AG09319 (cell line): ENCODE measurements at regions not wholly inside any gene's neighbourhood (a gene's known extent, or its start where the extent isn't known, plus 50 kb on each side); places are given as distances from the start of the nearest gene placed in this dataset.

ENCODE experiments used
- DNase-seq: peaks from one replicate; pipeline ENCODE4 v3.0.0-alpha.2; 2010; ENCODE audit warnings: low read depth; ENCODE audit errors: extremely low read depth
- TF ChIP-seq, protein P1 (sequence below): IDR thresholded peaks from 2 replicates; pipeline ENCODE4 v1.5.1; 2011; ENCODE audit warnings: low read depth, mild to moderate bottlenecking, inconsistent platforms, low read length, moderate library complexity

DNA sequence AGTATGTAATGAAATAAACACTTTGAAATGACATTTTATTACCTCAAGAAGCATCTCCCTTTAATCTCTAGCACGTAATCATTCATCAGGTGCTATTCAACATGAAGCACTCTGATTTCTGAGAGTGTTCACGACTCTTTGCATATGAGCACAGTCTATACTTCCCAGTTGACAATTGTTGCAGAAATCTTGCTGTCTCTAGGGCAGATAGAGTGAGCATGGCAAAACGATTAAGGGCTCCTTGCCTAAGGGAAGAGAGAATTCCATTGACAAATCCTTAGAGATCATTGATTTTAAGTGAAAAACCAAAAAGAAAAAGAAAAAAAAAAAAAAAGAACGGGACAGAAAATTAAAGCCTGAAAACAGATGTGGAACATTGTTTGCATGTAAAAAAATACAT is 107.6 kb downstream of the C12orf50 start:
- DNase-seq = no peak
- TF ChIP-seq, protein P1, sequence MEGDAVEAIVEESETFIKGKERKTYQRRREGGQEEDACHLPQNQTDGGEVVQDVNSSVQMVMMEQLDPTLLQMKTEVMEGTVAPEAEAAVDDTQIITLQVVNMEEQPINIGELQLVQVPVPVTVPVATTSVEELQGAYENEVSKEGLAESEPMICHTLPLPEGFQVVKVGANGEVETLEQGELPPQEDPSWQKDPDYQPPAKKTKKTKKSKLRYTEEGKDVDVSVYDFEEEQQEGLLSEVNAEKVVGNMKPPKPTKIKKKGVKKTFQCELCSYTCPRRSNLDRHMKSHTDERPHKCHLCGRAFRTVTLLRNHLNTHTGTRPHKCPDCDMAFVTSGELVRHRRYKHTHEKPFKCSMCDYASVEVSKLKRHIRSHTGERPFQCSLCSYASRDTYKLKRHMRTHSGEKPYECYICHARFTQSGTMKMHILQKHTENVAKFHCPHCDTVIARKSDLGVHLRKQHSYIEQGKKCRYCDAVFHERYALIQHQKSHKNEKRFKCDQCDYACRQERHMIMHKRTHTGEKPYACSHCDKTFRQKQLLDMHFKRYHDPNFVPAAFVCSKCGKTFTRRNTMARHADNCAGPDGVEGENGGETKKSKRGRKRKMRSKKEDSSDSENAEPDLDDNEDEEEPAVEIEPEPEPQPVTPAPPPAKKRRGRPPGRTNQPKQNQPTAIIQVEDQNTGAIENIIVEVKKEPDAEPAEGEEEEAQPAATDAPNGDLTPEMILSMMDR = no peak

DNA sequence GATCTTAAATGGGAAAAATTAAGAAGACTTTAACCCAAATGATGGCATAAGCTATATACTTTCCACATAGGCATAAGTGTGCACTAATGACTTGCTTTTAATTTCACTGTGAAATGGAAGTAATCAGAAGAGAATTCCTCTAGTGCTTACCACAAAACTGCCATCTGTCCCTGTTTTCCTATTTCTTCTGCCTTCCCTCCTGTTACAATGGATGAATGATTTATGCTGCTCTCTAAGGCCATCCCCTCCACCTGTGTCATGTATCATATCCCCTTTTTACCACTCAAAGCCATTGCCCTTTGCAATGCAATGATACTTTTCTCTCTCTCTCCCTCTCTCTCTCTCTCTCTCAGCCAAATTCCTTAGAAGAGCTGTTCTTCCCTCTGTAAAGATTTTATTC is 109.1 kb downstream of the C12orf50 start:
- TF ChIP-seq, protein P1 = no peak

DNA sequence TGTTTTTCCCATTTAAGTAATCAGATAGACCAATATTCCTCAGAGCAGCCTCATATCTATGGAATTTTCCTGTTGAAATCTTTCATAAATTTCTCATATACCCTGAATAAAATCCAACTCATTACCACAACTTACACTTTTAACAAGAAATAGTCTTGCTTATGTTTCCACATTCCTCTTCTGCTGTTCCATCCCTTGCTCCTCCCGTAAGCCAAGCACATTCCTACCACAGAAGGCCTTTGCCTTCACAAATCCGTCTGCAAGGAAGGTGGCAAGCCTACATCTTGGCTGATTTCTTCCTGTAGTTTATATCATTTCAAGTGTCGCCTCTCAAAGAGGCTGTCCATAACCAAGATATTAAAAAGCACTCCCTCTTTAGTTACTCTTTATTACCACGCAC is 127.7 kb downstream of the C12orf50 start:
- DNase-seq = no peak
- TF ChIP-seq, protein P1 = no peak

More for the DNA sequence above, 109.1 kb downstream of the C12orf50 start:
- DNase-seq = no peak

DNA sequence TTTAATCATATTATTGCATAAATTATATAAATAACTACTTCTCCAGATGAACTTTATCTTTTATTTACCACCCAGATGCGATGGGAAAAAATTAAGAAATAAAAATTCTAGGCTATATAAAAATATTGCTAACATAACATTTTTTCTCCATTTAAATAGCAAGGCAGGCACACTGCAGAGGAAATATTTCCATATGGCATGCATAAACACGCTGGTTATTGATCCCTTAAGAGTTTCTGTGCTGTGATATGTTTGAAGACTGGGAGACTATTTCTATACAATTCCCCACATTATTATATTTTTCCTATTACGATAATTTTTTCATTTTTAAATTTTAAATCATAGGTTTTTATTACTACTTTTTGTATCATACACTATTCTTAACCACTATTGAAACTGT is 131.5 kb downstream of the C12orf50 start:
- TF ChIP-seq, protein P1 = no peak
- DNase-seq = no peak

DNA sequence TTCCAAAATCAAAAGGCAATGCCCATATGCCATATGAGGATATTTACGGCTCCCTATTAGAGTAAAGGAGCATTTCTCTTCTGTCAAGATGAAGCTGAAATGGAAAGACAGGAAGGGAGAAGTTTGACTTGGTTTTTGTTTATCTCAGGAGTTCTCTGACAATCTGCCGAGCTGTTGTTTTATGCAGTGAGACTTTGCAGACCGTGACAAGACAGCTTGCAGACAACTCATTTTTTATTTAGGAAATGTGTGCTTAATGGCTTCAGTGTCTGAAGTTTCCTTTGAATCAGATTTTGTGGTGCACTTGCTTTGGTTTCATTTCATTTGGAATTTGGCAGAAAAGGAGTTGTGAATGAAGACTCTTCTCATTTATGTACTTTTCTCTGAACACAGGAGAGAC is 145.4 kb downstream of the C12orf50 start:
- TF ChIP-seq, protein P1 = no peak
- no peak for DNase-seq

DNA sequence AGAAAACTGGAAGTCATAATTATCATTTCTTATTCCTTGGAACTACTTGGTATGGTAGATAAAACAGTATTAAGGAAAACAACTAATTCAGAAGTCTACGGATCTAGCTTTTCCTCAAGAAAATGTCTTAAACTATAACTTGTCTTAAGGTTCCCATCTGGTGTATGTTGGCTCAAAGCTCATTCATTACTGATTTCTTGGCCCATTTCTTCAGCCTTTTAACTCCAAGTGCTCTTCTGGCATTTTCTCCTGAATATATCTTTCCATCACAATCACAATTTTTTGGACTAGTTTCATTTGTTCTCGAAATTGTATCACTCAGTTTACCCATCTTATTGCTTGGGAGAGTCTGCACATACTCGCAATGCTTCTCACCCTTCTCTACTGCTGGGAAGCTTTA is 150.1 kb downstream of the C12orf50 start:
- TF ChIP-seq, protein P1 = no peak
- no peak for DNase-seq

DNA sequence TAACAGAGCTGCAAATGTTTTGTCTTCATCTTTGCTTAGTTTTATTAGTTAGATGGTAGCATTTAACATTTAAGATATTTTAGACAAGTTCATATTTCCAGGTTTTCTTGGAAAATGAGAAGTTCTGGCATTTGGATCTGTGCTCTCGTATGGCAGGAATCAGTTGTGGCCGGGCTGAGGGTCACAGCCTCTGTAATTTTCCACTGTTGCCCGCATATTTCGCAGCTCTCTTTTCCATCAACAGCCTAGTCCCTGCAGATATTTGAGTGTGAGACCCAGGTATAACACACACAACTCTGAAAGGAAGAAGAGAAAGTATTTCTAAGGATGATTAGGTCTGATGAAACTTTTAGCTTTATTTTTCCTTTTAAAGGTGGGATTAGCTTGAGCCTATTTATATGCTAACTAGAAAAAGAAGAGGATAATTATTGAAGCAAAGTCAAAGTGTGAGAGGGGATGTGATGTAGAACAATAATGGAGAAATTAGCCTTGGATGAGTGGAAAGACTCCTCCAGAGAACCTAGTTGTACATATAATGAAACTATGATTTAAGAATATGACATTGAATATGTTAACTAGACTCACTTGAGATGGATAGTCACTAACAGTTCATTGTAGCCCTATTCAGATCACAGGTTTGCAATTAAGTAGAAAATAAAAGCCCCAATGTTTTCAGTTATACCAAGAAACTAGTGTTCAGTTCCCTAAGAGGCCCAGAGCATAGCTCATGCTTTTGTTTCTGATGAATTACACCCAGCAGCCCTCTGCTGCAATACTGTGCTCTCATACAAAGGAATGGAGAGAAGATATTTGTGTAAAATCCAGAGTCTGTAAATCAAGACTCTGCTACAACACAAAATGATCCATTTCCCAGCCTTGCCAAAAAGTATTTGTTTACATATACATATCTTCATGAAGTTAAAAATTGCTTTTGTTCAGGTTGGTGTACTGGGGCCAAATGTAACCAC is 158.4 kb downstream of the C12orf50 start:
- DNase-seq = no peak
- TF ChIP-seq, protein P1 = no peak
